H1 (cell line): ENCODE measurements at regions not wholly inside any gene's neighbourhood (a gene's known extent, or its start where the extent isn't known, plus 50 kb on each side); places are given as distances from the start of the nearest gene placed in this dataset.

Experiments used
- CHD7 ChIP-seq: fragments of 300-600 bp; sonication (generic); IDR thresholded peaks from 2 replicates; pipeline ENCODE4 v1.7.1; 2012; ENCODE audit warnings: low read length, moderate library complexity, mild to moderate bottlenecking, inconsistent platforms; ENCODE audit not compliant: insufficient replicate concordance
- PHF8 ChIP-seq: fragments of 200-600 bp; sonication (generic); conservative IDR thresholded peaks from 2 replicates; pipeline ENCODE4 v1.7.1; 2012; ENCODE audit warnings: low read depth, mild to moderate bottlenecking, inconsistent platforms, low read length, moderate library complexity
- RNF2 ChIP-seq: fragments of 200-900, 300-1000 bp; sonication (generic); IDR thresholded peaks from 2 replicates; pipeline ENCODE4 v1.7.1; 2016; ENCODE audit warnings: borderline replicate concordance, low read depth, mild to moderate bottlenecking, antibody characterized with exemption, low read length; ENCODE audit not compliant: poor library complexity, severe bottlenecking; ENCODE audit errors: missing control alignments
- USF2 ChIP-seq: IDR thresholded peaks from 2 replicates; pipeline ENCODE4 v1.6.1; 2011; ENCODE audit warnings: low read length, improper control_type of control experiment

DNA sequence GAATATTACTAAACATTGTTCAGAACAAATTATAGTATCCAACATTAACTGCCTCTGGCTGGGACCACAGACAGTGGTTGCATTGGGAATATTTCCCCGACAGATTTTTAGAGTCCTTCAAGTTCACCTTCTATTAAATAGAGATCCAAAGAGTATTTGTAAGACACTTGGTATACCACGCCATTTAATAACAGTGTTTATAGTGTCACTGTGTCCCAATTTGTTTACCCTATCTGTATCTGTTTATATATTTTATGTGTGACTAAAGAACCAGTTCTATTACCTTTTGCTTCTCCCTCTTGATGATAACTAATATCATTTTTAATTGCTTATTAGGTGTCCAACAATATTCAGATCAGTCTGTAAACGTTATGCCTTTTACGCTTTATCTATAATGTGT, 191.3 kb upstream of the IRX5 start (continued):
- TF ChIP-seq CHD7 (no peak), PHF8 (no peak), RNF2 (no peak), USF2 (no peak)
